Right lobe of liver (tissue), 4 donors: ENCODE measurements at regions not wholly inside any gene's neighbourhood (a gene's known extent, or its start where the extent isn't known, plus 50 kb on each side); places are given as distances from the start of the nearest gene placed in this dataset.

ENCODE experiments used
- POLR2A ChIP-seq: fragments of 450-650 bp; IDR thresholded peaks from one replicate; pipeline ENCODE4 v1.6.1; 2017; ENCODE audit warnings: antibody characterized with exemption, mild to moderate bottlenecking
- TF ChIP-seq, protein P1 (sequence below), 4 donors: fragments of 200-600 bp in 3 of 4; fragments of 450-650 bp in 1 of 4; IDR thresholded peaks; one replicate each; pipeline versions ENCODE4 v1.5.1 to v1.8.0; 2016 to 2022; ENCODE audit warnings: antibody characterized with exemption in 4 of 4, mild to moderate bottlenecking in 2 of 4
- donor health status: DM: no; HTN: no; CAD: no.
- donor health status: DM: no; HTN: no; CAD: no.
- donor health status: DM: no; HTN: yes; CAD: no.

DNA sequence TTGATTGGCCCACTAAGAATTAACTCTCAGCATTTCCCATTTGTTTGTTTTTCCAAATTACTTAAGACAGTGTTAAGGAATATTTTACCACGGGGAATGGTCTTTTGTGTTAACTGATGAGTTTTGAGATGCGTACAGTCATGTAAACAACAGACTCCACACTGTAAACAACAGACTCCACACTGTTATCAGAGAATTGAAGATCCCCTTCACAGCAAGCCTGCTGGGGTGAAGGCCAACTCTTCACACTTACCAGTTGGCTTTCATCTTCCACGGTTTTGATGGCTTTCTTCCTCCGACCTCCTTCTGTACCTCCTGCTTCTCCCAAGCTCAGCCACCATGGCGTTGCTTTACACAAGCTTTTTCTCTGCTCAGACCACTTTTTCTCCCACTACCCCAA, 166.8 kb downstream of the TMEM200C start:
- TF ChIP-seq, protein P1, sequence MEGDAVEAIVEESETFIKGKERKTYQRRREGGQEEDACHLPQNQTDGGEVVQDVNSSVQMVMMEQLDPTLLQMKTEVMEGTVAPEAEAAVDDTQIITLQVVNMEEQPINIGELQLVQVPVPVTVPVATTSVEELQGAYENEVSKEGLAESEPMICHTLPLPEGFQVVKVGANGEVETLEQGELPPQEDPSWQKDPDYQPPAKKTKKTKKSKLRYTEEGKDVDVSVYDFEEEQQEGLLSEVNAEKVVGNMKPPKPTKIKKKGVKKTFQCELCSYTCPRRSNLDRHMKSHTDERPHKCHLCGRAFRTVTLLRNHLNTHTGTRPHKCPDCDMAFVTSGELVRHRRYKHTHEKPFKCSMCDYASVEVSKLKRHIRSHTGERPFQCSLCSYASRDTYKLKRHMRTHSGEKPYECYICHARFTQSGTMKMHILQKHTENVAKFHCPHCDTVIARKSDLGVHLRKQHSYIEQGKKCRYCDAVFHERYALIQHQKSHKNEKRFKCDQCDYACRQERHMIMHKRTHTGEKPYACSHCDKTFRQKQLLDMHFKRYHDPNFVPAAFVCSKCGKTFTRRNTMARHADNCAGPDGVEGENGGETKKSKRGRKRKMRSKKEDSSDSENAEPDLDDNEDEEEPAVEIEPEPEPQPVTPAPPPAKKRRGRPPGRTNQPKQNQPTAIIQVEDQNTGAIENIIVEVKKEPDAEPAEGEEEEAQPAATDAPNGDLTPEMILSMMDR (IDR thresholded peaks at IDR 0.05), result no peak
- no peak for TF ChIP-seq POLR2A
